Suppressor macrophage treated with lipopolysaccharide for 1 hour (primary cell): ENCODE measurements at regions not wholly inside any gene's neighbourhood (a gene's known extent, or its start where the extent isn't known, plus 50 kb on each side); places are given as distances from the start of the nearest gene placed in this dataset.
"Not testable (repeated sequence)": the region's sequence is repeated elsewhere in the genome, so short reads cannot be mapped to it uniquely, and the experiment has no call there.

Source experiments
- DNase-seq, 3 donors: peaks; one replicate each; pipeline ENCODE4 v3.0.0-alpha.2; 2020 to 2022

DNA sequence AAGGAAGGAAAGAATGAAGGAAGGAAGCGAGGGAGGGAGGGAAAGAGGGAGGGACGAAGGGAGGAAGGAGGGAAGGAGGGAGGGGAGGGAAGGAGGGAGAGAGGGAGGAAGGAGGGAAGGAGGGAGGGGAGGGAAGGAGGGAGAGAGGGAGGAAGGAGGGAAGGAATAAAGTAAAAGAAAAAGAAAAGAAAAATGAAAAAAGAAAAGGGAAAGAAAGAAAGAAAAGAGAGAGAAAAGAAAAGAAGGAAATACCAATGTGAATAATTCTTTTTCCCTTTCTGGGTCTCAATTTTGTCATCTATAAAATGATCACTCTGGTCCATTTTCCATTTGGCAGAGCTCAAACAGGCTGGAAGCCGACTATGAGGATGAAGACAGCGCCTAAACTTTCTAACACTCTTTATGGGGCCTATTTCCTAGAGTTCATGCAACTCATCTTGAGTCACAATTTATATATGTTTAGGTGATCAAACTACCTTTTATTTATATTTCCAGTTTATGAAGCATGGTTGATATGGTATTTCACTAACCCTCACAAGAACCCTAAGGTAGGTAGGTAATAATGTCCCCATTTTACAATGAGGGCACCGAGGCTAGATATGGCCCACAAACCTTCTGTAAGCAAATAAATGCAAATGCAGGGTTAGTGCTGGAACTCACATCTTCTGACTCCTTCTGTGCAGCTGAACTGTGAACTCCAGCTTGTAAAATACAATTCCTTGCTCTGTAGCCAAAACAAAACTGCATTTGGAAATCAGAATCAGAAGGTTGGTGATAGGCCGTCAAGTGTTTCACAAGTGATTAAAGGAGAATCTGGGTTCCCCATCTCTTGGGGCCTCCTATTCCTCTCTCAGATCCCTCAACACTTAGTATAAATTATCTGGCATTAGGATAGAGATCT is 434.3 kb downstream of the ETS1 start:
- DNase-seq = no peak

DNA sequence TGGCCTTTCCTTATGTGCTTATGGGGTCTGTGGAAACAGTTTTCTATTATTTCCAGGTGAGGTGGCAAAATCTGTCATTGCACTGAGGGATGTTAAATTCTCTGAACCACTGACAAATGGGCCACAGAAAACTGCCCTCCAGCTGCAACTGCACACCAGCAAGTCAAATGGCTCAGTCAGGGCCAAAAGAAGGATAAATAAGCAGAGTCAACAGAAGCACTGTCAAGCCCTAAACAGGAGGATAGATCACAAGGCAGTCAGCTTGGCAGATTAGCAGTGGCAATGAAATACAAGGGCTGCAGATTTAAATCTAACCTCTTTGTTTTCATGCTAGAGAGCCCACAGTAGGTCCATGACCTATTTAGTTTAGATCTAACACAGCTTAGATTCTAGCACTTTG is 435.6 kb downstream of the ETS1 start:
- no peak for DNase-seq

DNA sequence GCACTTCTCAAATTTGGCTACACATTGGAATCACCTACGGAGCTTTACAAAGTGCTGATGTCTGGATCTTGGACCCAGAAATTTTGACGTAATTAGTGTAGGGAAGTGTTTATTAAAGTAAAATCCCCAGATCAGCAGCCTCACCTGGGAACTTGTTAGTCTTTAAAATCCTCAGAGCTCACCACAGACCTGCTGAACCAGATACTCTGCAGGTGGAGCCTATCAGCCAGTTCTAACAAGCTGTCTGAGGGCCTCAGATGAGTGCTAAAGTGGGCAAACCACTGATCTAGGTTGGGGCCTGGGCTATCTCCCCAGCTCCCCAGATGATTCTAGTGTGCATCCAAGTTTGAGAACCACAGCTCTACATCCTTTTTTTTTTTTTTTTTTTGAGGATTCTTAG is 436.0 kb downstream of the ETS1 start:
- no peak for DNase-seq

DNA sequence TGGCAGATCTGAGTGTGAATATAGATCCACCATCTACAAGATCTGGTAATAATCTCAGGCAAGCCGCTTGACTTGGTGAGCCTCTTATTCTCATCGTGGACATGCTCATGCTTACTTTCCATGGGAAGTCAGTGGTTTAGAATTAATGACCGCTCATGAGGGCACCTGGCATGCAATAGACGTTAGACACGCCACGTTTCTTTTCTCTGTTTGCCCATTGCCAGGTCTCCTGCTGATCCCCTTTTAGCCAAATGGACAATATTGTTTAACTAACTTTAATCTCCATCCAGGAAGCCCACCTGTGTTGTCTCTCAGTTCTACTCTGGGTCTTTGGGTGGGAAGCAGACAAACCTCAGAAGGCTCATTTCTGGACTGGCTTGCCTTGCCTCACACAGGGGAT is 439.1 kb downstream of the ETS1 start:
- no peak for DNase-seq

DNA sequence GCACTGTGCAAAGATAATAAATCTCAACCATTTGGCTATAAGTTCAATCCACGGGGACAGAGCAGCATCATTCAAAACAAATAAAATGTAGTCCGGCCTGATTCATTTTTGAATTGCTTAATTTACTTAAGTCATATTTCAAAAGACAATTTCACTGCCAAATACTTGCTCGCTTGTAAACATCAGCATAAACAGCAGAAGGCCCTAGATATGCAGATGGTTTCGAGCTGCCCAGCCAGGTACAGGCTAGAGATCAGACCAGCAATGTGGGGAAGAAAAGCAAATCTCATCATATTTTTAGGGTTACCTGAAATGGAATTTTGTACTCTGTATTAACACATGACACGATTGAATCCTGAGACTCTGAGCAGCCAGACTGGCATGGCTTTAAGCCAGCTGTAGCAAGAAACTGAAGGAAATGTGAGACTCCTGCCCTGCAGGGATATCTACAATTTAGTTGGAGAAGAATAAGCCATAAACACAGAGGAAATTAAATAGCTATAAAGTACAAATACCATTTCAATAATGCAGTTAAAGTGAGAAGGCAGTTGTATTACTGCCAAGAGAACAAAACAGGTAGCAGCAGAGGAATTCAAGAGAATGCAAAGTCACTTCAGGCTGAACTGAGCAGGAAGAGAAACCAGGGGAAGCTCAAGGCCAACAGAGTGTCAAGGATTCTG is 440.3 kb downstream of the ETS1 start:
- DNase-seq = no peak

DNA sequence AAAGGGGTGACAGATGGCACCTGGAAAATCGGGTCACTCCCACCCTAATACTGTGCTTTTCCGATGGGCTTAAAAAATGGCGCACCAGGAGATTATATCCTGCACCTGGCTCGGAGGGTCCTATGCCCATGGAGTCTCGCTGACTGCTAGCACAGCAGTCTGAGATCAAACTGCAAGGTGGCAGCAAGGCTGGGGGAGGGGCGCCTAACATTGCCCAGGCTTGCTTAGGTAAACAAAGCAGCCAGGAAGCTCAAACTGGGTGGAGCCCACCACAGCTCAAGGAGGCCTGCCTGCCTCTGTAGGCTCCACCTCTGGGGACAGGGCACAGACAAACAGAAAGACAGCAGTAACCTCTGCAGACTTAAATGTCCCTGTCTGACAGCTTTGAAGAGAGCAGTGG is 447.1 kb downstream of the ETS1 start:
- DNase-seq = not testable (repeated sequence)

DNA sequence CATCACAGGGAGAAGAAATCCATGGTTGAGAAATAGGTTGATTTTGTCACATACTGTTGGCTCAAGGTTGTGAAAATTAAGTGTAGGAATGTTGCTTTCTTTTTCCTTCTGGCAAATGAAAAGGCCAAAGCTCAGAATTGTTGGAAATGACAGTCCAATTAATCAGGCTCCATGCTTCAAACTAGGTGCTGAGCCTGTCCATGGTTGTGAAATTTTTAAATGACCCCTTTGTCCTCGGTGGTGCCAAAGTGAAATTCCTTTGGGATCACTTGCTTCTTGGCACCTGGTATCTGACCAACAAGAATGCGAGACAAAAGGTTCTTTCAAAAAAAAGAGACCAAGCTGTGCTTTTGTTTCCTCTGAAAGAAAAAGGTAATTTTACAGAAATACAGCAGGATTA is 451.9 kb downstream of the ETS1 start:
- no peak for DNase-seq

DNA sequence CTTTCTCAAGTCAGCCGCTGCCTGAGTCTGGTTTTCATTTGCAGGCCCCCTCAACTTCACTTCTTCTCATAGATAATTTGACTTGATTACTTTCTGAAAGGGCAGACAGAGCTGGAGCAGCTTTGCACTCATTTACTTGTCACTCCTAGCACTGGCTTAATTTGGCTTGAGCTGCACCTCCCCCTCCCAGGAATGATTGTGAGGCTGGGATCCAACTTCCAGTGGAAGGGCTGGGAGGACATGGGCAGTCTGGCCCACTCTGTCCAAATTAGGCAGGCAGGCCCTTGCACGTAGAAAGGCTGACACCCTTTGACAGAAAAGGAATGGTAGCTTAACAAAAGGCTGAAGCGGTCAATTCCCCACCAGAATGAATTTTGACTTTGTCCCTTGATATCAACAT is 453.9 kb downstream of the ETS1 start:
- no peak for DNase-seq

DNA sequence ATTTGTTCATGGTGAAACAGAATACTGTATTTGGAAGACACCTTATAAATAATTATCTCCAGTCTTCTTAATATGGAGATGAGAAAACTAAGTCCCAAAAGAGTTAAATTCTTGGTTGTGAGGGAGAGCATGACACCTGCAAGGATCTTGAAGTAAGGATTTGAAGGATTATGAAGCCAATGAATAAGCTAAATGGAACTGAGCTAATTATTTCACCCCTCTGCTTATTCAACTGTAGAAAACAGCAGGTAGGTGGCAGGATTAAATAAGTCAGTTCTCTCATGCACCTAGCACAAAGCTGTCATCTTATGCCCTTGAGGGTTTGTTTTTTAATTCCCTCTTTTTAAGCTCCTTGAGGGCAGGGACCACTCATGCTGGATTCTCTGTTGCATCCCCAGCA is 457.3 kb downstream of the ETS1 start:
- no peak for DNase-seq

DNA sequence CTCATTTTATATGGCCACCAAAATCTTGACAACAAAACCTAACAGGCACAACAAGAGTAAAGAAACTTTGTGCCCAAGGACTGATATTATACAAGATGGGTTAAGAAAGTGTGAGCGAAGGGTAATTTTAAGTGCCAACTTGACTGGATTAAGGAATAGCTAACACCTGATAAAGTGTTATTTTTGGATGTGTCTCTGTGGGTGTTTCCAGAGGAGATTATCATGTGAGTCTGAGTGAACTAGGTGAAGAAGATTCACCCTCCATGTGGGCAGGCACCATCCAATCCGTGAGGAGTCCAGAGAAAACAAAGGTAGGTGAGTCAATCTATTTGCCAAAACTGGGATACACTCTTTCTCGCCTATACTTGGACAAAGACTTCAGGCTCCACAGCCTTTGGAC is 461.6 kb downstream of the ETS1 start:
- no peak for DNase-seq

DNA sequence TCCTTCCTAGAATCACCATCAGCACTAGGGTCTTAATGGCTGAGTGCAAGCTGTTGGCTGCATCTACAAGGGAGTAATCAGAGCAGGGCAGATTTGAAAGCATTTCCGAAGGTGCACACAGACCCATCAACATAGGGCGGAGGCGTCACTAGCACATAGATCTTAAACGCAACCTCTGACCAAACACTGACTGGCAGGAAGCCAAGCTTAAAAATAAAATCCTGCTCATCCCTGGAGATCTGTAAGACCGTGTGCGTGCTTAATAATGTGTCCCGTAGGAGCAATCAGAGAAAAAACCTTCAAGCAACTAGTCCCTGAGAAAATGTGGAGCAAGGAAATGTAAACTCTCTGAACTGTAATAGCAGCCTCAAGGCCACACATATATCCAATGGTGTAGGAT is 470.5 kb downstream of the ETS1 start:
- DNase-seq = no peak

DNA sequence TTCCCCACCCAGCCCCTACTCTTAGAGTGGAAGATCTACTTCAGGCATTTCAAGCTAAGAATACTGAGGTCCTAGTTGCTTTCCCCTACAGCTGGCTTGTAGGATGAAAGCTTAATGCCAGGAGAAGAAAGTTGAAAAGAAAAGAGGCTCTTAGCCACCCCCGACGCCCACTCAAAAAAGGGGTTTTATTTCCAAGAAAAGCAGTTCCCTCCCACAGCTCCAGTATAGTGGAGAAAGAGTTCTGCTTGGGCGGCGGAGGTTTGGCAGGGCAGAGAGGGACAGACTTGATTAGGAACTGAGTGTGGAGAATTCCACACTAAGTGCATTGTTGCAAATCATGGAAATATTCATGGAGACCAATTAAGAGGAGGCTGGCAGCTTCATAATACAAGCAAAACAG is 470.9 kb downstream of the ETS1 start:
- peak in 2 of 3 donors; percentile 10 to 13 for DNase-seq

DNA sequence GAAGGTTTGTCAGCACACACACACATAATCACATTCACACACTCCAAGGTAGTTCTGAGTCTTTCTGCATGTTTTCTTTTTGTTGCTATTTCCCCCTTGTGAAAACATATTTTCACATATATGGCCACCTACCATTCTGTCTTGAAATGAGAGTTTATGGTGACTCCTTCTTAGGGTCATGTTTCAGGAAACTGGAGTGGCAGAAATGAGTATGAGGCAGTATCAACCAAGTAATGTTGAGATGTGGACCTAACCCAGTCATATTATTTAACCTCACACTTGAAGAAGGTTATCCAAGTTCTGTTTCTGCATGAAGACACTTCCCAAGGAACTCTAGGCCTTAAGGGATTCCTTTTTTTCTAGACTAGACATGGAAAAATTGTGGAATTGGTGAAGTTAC is 481.4 kb downstream of the ETS1 start:
- DNase-seq = no peak

DNA sequence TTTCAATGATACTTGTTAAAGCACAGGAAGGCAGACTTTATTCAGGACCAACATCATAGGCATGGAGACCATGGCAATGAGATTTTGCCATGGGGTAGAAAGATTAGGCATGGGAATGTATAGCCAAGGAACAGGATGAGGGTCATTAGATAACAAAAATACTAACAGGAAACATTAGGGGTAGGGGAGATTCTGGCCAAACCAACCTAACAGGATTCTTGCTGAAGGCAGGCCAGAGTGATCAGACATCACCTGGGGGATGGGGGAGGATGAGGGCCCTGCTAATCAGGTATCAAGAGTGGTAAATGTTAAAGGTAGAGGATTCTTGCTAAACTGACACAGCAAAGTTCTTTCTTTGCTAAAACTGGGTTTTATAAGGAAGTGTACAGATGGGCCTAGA is 481.8 kb downstream of the ETS1 start:
- DNase-seq = no peak

DNA sequence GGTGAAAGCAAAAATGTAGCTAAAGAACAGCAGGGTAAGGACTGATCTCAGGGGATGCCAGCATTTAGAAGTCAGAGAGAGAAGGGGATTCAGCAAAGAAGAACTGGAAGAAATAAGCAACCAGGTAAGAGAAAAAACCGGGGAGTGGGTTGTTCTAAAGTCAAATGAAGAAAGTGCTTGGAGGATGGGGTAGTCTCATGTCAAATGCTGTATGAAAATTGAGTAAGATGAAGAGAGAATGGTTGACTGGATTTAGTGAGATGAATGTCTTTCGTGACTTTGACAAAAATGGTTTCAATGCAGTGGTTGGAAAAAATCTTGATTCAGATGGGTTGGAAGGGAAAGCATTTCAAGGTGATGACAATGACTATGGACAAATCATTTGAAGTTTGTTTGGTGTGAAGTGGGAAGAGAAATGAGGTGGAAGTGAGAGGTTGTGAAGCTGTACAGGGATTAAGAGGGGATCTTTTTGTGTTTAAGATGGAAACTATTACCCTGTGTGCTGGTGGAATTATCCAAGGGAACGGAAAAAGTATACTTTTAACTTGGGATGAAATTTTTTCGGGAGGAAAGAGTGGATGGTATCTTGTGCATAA is 484.0 kb downstream of the ETS1 start:
- DNase-seq = no peak

DNA sequence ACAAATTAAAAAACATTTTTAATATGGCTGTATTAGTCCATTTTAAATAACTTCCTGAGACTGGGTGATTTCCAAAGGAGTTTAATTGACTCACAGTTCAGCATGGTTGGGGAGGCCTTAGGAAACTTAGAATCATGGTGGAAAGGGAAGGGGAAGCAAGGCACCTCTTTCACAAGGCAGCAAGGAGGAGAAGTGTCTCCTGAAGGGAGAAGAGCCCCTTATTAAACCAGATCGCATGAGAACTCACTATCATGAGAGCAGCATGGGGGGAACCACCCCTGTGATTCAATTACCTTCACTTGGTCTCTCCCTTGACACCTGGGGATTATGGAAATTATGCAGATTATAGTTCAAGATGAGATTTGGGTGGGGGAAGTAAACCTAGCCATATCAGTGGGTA is 488.6 kb downstream of the ETS1 start:
- peak; percentile 51 to 70 (median 64) for DNase-seq

DNA sequence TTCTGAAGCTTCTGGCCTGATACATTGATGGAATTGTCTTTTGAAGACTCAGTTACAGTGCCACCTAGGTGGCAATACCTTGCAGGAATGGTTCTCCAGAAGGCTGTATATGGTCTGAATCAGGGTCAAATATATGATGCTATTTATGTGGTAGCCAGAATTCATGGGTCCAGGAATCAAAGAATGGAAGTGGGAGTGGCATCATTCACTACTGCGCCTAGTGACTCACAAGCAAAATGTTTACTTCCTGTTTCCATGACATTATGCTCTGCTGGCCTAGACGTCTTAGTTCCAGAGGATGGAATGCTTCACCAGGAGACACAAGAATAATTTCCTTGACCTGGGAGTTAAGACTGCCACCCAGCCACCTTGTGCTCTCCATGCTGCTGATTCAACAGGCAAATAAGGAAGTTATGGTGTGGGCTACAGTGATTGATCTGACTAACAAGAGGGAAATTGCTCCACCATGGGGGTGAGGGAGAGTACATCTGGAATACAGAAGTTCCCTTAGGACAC is 491.8 kb downstream of the ETS1 start:
- peak; percentile 48 to 79 (median 55) for DNase-seq

DNA sequence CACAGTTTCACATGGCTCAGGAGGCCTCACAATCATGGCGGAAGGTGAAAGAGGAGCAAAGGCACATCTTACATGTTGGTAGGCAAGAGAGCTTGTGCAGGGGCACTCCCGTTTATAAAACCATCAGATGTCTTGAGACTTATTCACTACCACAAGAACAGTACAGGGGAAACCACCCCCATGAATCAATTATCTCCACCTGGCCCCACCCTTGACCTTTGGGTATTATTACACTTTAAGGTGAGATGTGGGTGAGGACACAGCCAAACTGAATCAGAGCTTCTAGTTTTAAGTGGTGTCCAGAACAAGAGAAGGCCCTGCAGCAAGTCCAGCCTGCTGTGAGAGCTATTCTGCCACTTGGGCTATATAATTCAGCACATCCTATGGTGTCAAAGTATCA is 493.7 kb downstream of the ETS1 start:
- DNase-seq = no peak

DNA sequence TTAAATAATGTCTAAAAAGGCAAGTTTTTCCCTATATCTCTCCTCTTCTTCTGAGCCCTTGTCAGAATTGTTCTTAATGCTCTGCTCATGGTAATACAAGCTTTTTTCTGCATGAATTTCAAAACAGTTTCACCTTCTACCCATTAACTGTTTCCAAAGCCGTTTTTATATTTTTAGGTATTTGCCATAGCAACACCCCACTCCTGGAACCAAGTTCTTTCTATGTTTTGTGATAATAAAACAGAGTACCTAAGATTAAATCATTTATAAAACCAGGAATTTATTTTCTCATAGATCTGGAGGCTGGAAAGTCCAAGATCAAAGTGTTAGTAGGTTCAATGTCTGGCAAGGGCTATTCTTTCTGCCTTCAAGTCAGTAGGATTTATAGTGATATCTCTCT is 497.4 kb downstream of the ETS1 start:
- DNase-seq = no peak

DNA sequence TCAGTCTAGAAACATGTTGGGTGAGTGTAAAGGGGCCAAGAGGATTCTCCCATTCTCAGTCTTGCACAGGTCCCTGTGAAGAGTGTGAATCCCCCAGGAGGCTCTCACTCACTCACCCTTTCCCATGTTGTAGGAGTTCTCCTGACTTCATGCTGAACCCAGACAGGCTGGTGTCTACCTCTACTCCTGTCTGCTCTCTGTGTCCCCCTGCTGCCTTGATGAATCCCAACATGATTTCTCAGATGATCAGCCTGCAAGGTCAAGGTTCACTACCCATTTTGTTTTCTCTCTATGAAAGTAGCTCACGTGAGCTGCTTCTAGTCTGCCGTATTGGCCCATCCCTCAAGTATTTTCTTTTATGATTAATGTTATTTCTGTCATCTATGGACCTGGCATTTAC is 500.6 kb downstream of the ETS1 start:
- DNase-seq = no peak

DNA sequence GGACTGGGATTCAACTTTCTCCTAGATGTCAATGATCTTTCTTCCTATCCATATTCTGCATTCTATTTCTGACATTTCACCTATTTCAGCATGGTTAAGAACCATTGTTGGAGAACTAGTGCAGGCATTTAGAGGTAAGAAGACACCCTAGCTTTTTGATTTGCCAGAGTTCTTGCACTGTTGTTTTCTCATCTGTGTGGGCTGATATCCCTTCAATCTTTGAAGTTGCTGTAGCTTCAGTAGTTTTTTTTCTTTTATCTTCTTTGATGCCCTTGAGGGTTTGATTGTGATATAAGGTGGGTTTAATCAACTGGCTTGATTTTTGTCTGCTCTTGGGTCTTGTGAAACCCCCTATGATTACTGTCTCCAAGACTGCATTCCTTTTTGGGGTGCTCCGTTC is 502.1 kb downstream of the ETS1 start:
- no peak for DNase-seq

DNA sequence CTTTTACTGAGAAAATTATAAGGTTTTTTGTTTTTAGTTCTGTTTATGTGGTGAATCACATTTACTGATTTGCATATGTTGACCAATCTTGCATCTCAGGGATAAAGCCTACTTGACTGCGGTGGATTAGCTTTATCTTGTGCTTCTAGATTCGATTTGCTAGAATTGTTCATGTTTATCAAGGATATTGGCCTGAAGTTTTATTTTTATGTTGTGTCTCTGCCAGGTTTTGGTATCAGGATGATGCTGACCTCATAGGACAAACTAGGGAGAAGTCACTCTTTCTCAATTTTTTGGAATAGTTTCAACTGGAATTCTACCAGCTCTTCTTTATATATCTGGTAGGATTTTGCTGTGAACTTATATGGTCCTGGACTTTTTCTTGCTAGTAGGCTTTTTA is 504.8 kb downstream of the ETS1 start:
- peak in 1 of 3 donors; percentile 20 for DNase-seq

DNA sequence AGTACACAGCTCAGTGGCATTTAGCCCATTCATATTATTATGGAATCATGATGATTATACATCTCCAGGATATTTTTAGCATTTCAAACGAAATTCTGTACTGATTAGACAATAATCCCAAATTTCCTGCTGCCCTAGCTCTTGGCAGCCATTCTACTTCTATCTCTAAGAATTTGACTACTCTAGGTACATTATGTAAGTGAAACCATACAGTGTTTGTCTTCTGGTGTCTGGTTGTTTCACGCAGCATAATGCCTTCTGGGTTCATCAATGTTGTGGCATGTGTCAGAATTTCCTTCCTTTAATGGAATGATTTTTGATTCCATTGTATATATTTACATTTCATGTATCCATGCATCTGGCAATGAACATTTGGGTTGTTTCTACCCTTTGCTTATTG is 517.7 kb downstream of the ETS1 start:
- no peak for DNase-seq

DNA sequence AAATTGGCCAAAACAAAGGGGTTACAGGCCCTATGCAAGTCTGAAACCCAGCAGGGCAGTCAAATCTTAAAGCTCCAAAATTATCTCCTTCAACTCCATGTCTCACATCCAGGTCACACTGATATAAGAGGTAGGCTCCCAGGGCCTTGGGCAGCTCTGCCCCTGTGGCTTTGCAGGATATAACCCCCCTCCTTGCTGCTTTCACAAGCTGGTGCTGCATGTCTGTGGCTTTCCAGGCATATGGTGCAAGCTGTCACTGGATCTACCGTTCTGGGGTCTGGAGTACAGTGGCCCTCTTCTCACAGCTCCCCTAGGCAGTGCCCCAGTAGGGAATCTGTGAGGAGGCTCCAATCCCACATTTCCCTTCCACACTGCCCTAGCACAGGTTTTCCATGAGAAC is 519.6 kb downstream of the ETS1 start:
- no peak for DNase-seq
